ENCODE measurements at regions not wholly inside any gene's neighbourhood (a gene's known extent, or its start where the extent isn't known, plus 50 kb on each side); places are given as distances from the start of the nearest gene placed in this dataset.

GRCh38 chr2:2619995-2620394 is 288.9 kb upstream of the MYT1L start (continued):
- TF ChIP-seq E2F8 (IDR thresholded peaks at IDR 0.05; ENCODE audit: low read depth, partially characterized antibody) (no peak), KLF5 (IDR thresholded peaks at IDR 0.05; ENCODE audit: partially characterized antibody) (no peak), ZBED1 (IDR thresholded peaks at IDR 0.05; ENCODE audit: borderline replicate concordance) (no peak), CEBPB (IDR thresholded peaks at IDR 0.05; ENCODE audit: borderline replicate concordance in 1 of 2, low read depth in 2 of 2, low read length in 2 of 2) (no peak)

- CTCF ChIA-PET = no interaction called here
- no peaks in the 10 kb centered on the region for H3K4me1 ChIP-seq (ENCODE audit: control insufficient read depth, insufficient read depth, low read length)
- intact Hi-C loops (cut with micrococcal nuclease; ENCODE audit: unreplicated experiment) = no loop called here
- no peaks in the 10 kb centered on the region for H3K27me3 ChIP-seq (replicated peaks in 1 of 2; ENCODE audit: control insufficient read depth in 2 of 2, insufficient read depth in 2 of 2, low read length in 1 of 2)
- SMC1A ChIA-PET (ENCODE audit: uncharacterized antibody, unreplicated experiment) = no interaction called here
- no peak overlapping the region for H3K4me2 ChIP-seq (ENCODE audit: control insufficient read depth, insufficient read depth)
- H2AFZ ChIP-seq (ENCODE audit: control insufficient read depth, low read depth, low read length) = no peak overlapping the region; the same call in 1 of the 2 replicates
- ATAC-seq (no peak), DNase-seq (ENCODE audit: low read depth, low spot score) (no peak), FAIRE-seq (no peak)
- H4K20me1 ChIP-seq (ENCODE audit: control insufficient read depth, insufficient read depth) = no peaks in the 10 kb centered on the region
- H3K79me2 ChIP-seq (ENCODE audit: control insufficient read depth, insufficient read depth, low read length) = no peaks in the 10 kb centered on the region
- WGBS (ENCODE audit: insufficient coverage, insufficient replicate concordance, low lambda C conversion rate, missing lambda C conversion rate) = 8% methylated on average over 7 of the region's 9 CpGs
- BruUV-seq (replicated peaks) = no TSS peak
- POLR2A ChIA-PET = no interaction called here
- H3K27ac ChIP-seq (ENCODE audit: control insufficient read depth, insufficient read depth) = no peak overlapping the region
- in situ Hi-C loops (cut with MboI) = no loop called here
- no peaks in the 10 kb centered on the region; the same call in 1 of the 3 replicates for H3K9me3 ChIP-seq (replicated peaks; ENCODE audit: control insufficient read depth, insufficient read depth, low read length)
- H3K36me3 ChIP-seq (ENCODE audit: control insufficient read depth in 2 of 2, insufficient read depth in 2 of 2, low read length in 1 of 2) = no peaks in the 10 kb centered on the region
- RAD21 ChIA-PET (ENCODE audit: unreplicated experiment) = no interaction called here
- no peak overlapping the region for H3K9ac ChIP-seq (ENCODE audit: control insufficient read depth, insufficient read depth, low read length)
- no peak overlapping the region for H3K4me3 ChIP-seq
- TF ChIP-seq JUND (IDR thresholded peaks at IDR 0.05; ENCODE audit: low read depth, low read length) (no peak), RAD21 (IDR thresholded peaks at IDR 0.05; ENCODE audit: insufficient read depth, low read depth, low read length) (no peak), SIN3A (IDR thresholded peaks at IDR 0.05; ENCODE audit: low read depth, low read length) (no peak), RUNX3 (IDR thresholded peaks at IDR 0.05; ENCODE audit: low read length) (no peak), CEBPB (IDR thresholded peaks at IDR 0.05; ENCODE audit: borderline replicate concordance in 1 of 2, low read depth in 2 of 2, low read length in 2 of 2) (no peak), BCLAF1 (IDR thresholded peaks at IDR 0.05) (no peak), CUX1 (IDR thresholded peaks at IDR 0.05; ENCODE audit: insufficient replicate concordance, low read depth, low read length) (no peak)
Measured at GRCh38 chr2:2614452-2614851, 283.4 kb upstream of the MYT1L start.

Data from GM12878 (cell line).